HL-60 (cell line): ENCODE measurements at regions not wholly inside any gene's neighbourhood (a gene's known extent, or its start where the extent isn't known, plus 50 kb on each side); places are given as distances from the start of the nearest gene placed in this dataset.

Experiments used
- GABPA ChIP-seq: IDR thresholded peaks from 2 replicates; pipeline ENCODE4 v1.6.1; 2012; ENCODE audit warnings: low read depth
- POLR2AphosphoS5 ChIP-seq: IDR thresholded peaks from 2 replicates; pipeline ENCODE4 v1.6.1; 2012; ENCODE audit warnings: low read depth
- SPI1 ChIP-seq: IDR thresholded peaks from 2 replicates; pipeline ENCODE4 v1.6.1; 2012; ENCODE audit warnings: low read depth, mild to moderate bottlenecking, borderline replicate concordance
- TF ChIP-seq, protein P1 (sequence below): IDR thresholded peaks from one replicate; pipeline ENCODE4 v1.5.1; 2011; ENCODE audit warnings: low read length, control low read depth, inconsistent platforms; ENCODE audit not compliant: insufficient read depth
- TF ChIP-seq, protein P2 (sequence below): IDR thresholded peaks from 2 replicates; pipeline ENCODE4 v1.6.1; 2012; ENCODE audit warnings: low read depth; ENCODE audit not compliant: insufficient replicate concordance

DNA sequence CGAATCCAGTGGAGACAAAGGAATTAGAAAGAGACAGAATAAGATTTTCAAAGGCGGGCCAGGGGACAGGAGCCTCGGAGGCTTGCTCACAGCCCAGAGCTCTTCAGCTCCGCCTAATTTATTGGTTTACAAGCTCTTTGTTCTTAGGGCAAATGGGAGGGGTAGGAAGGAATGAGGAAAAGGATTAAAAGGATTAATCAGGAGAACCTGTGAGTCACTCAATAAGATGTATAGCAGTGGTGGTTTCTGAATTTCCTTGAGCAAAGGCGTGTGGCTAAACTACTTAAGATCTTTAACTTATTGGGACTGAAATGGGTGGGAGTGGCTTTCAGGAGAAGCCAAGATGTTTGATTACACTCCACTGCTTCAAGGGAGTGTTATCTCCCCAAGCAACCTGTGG is 456.0 kb upstream of the SPANXN1 start:
- TF ChIP-seq, protein P1, sequence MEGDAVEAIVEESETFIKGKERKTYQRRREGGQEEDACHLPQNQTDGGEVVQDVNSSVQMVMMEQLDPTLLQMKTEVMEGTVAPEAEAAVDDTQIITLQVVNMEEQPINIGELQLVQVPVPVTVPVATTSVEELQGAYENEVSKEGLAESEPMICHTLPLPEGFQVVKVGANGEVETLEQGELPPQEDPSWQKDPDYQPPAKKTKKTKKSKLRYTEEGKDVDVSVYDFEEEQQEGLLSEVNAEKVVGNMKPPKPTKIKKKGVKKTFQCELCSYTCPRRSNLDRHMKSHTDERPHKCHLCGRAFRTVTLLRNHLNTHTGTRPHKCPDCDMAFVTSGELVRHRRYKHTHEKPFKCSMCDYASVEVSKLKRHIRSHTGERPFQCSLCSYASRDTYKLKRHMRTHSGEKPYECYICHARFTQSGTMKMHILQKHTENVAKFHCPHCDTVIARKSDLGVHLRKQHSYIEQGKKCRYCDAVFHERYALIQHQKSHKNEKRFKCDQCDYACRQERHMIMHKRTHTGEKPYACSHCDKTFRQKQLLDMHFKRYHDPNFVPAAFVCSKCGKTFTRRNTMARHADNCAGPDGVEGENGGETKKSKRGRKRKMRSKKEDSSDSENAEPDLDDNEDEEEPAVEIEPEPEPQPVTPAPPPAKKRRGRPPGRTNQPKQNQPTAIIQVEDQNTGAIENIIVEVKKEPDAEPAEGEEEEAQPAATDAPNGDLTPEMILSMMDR: no peak
- no peak for TF ChIP-seq POLR2AphosphoS5
- TF ChIP-seq, protein P2, sequence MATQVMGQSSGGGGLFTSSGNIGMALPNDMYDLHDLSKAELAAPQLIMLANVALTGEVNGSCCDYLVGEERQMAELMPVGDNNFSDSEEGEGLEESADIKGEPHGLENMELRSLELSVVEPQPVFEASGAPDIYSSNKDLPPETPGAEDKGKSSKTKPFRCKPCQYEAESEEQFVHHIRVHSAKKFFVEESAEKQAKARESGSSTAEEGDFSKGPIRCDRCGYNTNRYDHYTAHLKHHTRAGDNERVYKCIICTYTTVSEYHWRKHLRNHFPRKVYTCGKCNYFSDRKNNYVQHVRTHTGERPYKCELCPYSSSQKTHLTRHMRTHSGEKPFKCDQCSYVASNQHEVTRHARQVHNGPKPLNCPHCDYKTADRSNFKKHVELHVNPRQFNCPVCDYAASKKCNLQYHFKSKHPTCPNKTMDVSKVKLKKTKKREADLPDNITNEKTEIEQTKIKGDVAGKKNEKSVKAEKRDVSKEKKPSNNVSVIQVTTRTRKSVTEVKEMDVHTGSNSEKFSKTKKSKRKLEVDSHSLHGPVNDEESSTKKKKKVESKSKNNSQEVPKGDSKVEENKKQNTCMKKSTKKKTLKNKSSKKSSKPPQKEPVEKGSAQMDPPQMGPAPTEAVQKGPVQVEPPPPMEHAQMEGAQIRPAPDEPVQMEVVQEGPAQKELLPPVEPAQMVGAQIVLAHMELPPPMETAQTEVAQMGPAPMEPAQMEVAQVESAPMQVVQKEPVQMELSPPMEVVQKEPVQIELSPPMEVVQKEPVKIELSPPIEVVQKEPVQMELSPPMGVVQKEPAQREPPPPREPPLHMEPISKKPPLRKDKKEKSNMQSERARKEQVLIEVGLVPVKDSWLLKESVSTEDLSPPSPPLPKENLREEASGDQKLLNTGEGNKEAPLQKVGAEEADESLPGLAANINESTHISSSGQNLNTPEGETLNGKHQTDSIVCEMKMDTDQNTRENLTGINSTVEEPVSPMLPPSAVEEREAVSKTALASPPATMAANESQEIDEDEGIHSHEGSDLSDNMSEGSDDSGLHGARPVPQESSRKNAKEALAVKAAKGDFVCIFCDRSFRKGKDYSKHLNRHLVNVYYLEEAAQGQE: no peak
- no peak for TF ChIP-seq SPI1
- TF ChIP-seq GABPA: no peak
